ENCODE measurements at regions not wholly inside any gene's neighbourhood (a gene's known extent, or its start where the extent isn't known, plus 50 kb on each side); places are given as distances from the start of the nearest gene placed in this dataset.

DNA sequence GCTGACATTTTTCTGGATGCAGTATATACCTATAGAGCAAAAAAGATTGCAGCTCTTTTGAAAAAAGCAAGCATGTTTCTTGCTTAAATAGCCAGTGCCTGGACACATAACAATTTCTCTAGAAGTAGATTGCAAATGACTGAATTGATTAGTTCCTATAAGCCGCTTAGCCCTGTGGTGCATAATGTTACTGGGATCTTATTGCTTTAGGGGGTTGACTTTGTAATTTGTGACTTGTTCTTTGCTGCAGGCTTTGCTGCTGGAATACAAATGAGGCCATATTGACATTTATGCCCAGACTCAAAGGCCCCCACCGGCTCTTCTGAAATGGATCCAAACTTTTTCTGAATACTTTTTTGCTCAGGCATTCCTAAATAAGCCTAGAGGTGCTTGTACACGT is 182.6 kb downstream of the SH3BP4 start:
- DNase-seq (ENCODE audit: low spot score) = no peak
- peak overlapping the region; percentile 1 for H3K27ac Mint-ChIP-seq (ENCODE audit: unreplicated experiment)
- TF ChIP-seq, protein P1, sequence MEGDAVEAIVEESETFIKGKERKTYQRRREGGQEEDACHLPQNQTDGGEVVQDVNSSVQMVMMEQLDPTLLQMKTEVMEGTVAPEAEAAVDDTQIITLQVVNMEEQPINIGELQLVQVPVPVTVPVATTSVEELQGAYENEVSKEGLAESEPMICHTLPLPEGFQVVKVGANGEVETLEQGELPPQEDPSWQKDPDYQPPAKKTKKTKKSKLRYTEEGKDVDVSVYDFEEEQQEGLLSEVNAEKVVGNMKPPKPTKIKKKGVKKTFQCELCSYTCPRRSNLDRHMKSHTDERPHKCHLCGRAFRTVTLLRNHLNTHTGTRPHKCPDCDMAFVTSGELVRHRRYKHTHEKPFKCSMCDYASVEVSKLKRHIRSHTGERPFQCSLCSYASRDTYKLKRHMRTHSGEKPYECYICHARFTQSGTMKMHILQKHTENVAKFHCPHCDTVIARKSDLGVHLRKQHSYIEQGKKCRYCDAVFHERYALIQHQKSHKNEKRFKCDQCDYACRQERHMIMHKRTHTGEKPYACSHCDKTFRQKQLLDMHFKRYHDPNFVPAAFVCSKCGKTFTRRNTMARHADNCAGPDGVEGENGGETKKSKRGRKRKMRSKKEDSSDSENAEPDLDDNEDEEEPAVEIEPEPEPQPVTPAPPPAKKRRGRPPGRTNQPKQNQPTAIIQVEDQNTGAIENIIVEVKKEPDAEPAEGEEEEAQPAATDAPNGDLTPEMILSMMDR (IDR thresholded peaks at IDR 0.05; ENCODE audit: unreplicated experiment) = no peak
- H3K9me3 Mint-ChIP-seq (ENCODE audit: unreplicated experiment) = no peaks in the 10 kb centered on the region
- H3K4me1 Mint-ChIP-seq (ENCODE audit: unreplicated experiment) = peaks cover 36% of the 10 kb centered on the region
- H3K36me3 Mint-ChIP-seq (ENCODE audit: low read depth, unreplicated experiment) = no peaks in the 10 kb centered on the region
- H3K27me3 Mint-ChIP-seq (ENCODE audit: unreplicated experiment) = peaks cover 1% of the 10 kb centered on the region
- H3K4me3 Mint-ChIP-seq (ENCODE audit: unreplicated experiment) = no peak overlapping the region

DNA sequence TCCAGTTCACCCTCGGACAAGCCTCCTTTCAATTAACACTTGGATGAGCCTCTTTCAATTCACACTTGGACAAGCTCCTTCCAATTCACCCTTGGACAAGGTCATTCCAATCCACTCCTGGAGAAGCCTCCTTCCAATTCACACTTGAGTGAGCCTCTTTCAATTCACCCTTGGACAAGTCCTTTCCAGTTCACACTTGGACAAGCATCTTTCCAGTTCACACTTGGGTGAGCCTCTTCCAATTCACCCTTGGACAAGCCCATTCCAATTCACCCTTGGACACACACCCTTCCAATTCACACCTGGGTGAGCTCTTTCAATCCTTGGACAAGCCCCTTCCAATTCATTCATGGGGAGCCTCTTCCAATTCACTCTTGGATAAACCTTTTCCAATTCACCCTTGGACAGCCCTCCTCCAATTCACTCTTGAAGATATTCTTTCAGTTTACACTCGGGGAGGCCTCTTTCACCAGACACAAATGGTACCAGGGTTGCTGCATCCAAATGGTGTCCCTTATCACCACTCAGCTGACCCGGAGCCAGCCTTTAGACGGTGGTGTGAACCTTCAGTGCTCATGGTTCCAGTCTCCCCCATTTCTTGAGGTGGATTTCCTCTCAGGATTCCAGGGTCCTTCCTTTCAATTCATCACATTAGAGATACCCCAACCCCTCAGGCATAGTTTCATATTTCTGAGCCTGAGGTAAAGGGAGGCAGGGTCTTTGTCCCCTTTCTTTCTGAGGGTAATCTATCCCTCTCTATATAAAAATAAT is 183.6 kb downstream of the SH3BP4 start:
- DNase-seq (ENCODE audit: low spot score) = no peak
- Mint-ChIP-seq H3K27ac (ENCODE audit: unreplicated experiment) (no peak overlapping the region), H3K4me3 (ENCODE audit: unreplicated experiment) (no peak overlapping the region), H3K9me3 (ENCODE audit: unreplicated experiment) (no peaks in the 10 kb centered on the region), H3K4me1 (ENCODE audit: unreplicated experiment) (peaks cover 36% of the 10 kb centered on the region), H3K36me3 (ENCODE audit: low read depth, unreplicated experiment) (no peaks in the 10 kb centered on the region), H3K27me3 (ENCODE audit: unreplicated experiment) (peaks cover 1% of the 10 kb centered on the region)
- TF ChIP-seq, protein P1 (IDR thresholded peaks at IDR 0.05; ENCODE audit: unreplicated experiment) = no peak

DNA sequence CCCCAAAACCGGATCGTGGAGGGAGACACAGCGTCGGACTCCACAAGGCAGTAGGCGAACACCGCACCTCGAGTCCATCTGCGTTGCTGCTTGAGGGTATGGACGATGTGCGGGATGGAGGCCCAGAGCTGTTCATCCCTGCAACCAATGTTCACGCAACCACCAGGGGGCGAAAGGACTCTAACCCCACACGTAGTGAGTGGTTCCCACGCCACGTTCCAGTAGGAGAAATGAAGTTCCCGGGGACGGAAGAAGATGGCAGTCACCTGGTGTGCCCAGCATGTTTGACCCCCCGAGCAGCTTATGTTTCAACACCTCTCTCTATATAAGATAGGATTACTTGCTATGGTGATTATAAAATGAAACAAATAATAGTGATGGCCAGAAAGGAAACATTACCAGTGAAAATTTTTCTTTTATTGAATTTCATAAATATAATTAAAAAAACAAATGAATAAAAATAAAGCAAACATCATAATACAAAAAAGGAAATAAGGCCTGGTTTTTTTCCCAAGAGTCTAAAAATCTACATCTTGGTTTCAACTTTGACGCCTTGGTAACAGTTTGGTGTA is 184.3 kb downstream of the SH3BP4 start:
- H3K4me3 Mint-ChIP-seq (ENCODE audit: unreplicated experiment) = no peak overlapping the region
- peak; percentile 85 for DNase-seq (ENCODE audit: low spot score)
- H3K4me1 Mint-ChIP-seq (ENCODE audit: unreplicated experiment) = peaks cover 36% of the 10 kb centered on the region
- no peaks in the 10 kb centered on the region for H3K36me3 Mint-ChIP-seq (ENCODE audit: low read depth, unreplicated experiment)
- H3K27ac Mint-ChIP-seq (ENCODE audit: unreplicated experiment) = no peak overlapping the region
- H3K27me3 Mint-ChIP-seq (ENCODE audit: unreplicated experiment) = peaks cover 1% of the 10 kb centered on the region
- TF ChIP-seq, protein P1 (IDR thresholded peaks at IDR 0.05; ENCODE audit: unreplicated experiment) = peak; percentile 76
- no peaks in the 10 kb centered on the region for H3K9me3 Mint-ChIP-seq (ENCODE audit: unreplicated experiment)

DNA sequence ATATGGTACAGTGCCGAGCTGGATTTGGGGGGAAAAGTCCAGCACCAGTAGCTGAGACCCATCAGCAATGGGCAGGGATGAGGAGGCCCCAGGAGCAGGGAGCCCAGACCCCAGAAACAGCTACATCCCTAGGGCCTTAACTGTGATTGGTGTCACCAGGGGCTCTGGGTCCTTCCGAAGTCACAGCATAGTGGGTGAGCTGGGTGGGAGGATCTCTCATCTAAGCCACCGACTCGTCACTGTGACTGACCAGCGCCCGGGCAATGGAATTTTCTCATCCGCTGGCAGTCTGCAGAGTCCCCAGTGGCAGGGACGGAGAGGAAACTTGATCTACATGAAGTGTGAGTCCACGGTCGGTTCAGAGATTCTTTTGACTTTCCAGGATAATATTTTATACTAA is 186.5 kb downstream of the SH3BP4 start:
- TF ChIP-seq, protein P1 (IDR thresholded peaks at IDR 0.05; ENCODE audit: unreplicated experiment) = no peak
- DNase-seq (ENCODE audit: low spot score) = no peak
- no peaks in the 10 kb centered on the region for H3K9me3 Mint-ChIP-seq (ENCODE audit: unreplicated experiment)
- no peak overlapping the region for H3K27ac Mint-ChIP-seq (ENCODE audit: unreplicated experiment)
- H3K36me3 Mint-ChIP-seq (ENCODE audit: low read depth, unreplicated experiment) = no peaks in the 10 kb centered on the region
- no peak overlapping the region for H3K4me3 Mint-ChIP-seq (ENCODE audit: unreplicated experiment)
- peaks cover 1% of the 10 kb centered on the region for H3K27me3 Mint-ChIP-seq (ENCODE audit: unreplicated experiment)
- peaks cover 23% of the 10 kb centered on the region for H3K4me1 Mint-ChIP-seq (ENCODE audit: unreplicated experiment)

Measured in endothelial cell (in vitro differentiated cells).